Activated CD4-positive, alpha-beta T cell treated with anti-CD3 and anti-CD28 coated beads for 36 hours (primary cell): ENCODE measurements at regions not wholly inside any gene's neighbourhood (a gene's known extent, or its start where the extent isn't known, plus 50 kb on each side); places are given as distances from the start of the nearest gene placed in this dataset.

ENCODE experiments used
- ATAC-seq: fragments of 200-7000 bp; cut with Tn5 transposase; one replicate; pipeline ENCODE4 v1.10.0; 2021; ENCODE audit warnings: mild to moderate bottlenecking, moderate library complexity
- CTCF ChIA-PET: fragments of 350-600 bp; sonication (Branson Sonifier 250); formaldehyde crosslinking; loops from one replicate; lab custom pipeline; 2021; ENCODE audit warnings: antibody characterized with exemption; lab: Charles Lee
- POLR2A ChIA-PET: fragments of 350-600 bp; sonication (Branson Sonifier 250); formaldehyde crosslinking; loops from one replicate; lab custom pipeline; 2021; ENCODE audit warnings: antibody characterized with exemption, inconsistent platforms; lab: Charles Lee
- DNase-seq: peaks from one replicate; pipeline ENCODE4 v3.0.0-alpha.2; 2020
- H3K27ac Mint-ChIP-seq: one replicate; pipeline ENCODE4 v1.8.0; 2021; ENCODE audit warnings: mixed read lengths
- H3K27me3 Mint-ChIP-seq: one replicate; pipeline ENCODE4 v1.8.0; 2021; ENCODE audit warnings: mixed read lengths
- H3K36me3 Mint-ChIP-seq: one replicate; pipeline ENCODE4 v1.8.0; 2021; ENCODE audit warnings: low read depth, mixed read lengths
- H3K4me1 Mint-ChIP-seq: one replicate; pipeline ENCODE4 v1.8.0; 2021; ENCODE audit warnings: mixed read lengths
- H3K4me3 Mint-ChIP-seq: one replicate; pipeline ENCODE4 v1.8.0; 2021; ENCODE audit warnings: mild to moderate bottlenecking, moderate library complexity, mixed read lengths
- H3K9me3 Mint-ChIP-seq: one replicate; pipeline ENCODE4 v1.8.0; 2021; ENCODE audit warnings: low read depth, mixed read lengths
- intact Hi-C, 2 experiments: fragments of 100-400 bp; cut with DNase I in 1 of 2; cut with micrococcal nuclease in 1 of 2; formaldehyde crosslinking; loops; one replicate each; pipeline versions ENCODE4 v1.14.2 to v1.15.1; 2022 to 2024; cut with DNase I, micrococcal nuclease

DNA sequence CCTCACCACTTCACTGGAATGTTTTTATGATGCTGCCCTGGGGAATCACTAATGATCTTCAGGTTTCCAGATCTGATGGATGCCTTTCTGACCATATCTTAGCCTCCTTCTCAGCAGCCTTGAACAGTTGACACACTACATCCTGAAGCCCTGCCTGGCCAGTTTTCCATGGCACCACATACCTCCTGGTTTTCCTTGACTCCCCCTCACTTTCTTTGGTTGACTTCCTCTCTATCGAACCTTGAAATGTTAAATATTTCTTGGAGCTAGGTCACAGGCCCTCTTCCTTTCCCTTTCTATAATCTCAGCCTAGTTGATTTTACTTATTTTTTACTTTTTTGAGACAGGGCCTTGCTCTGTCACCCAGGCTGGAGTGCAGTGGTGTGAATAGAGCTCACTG is 108.8 kb upstream of the CDK1 start:
- ATAC-seq = no peak
- Mint-ChIP-seq H3K27me3 (no peaks in the 10 kb centered on the region), H3K4me3 (no peak overlapping the region), H3K4me1 (peaks cover 18% of the 10 kb centered on the region), H3K27ac (no peak overlapping the region), H3K36me3 (peaks cover 10% of the 10 kb centered on the region), H3K9me3 (peaks cover 8% of the 10 kb centered on the region)
- ChIA-PET POLR2A (no interaction called here), CTCF (interaction anchor here (0.6 to 1.5 kb wide), 3 partner anchors 15 to 21 kb away, joined by 3 read pairs; no protein-coding TSS in a partner anchor)
- intact Hi-C loops = loop anchor here (5.0 to 10.0 kb wide), 2 partner anchors 108 to 435 kb away; partner anchors contain the start of gene CDK1 (in 1 of the 2)
- no peak for DNase-seq

DNA sequence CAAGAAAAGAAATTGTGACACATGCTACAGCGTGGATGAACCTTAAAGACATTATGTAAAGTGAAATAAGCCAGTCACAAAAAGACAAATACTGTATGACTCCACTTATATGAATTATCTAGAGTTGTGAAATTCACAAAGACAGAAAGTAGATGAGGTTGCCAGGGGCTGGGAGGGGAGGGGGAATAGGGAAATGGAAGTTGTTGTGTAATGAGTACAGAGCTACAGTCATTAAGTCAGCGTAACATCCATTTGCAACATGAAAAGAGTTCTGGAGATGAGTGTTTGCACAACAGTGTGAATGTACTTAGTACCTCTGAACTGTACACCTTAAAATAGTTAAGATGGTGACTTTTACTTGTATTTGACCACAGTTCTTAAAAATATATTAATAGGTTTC is 112.1 kb upstream of the CDK1 start:
- Mint-ChIP-seq H3K4me1 (peaks cover 45% of the 10 kb centered on the region), H3K36me3 (peaks cover under 1% of the 10 kb centered on the region), H3K4me3 (no peak overlapping the region), H3K27ac (no peak overlapping the region), H3K27me3 (no peaks in the 10 kb centered on the region), H3K9me3 (no peaks in the 10 kb centered on the region)
- ATAC-seq (peak; percentile 87), DNase-seq (peak; percentile 59)
- ChIA-PET CTCF (no interaction called here), POLR2A (no interaction called here)
- intact Hi-C loops = loop anchor here (5.0 to 10.0 kb wide), 2 partner anchors 111 to 431 kb away; partner anchors contain the start of gene CDK1 (in 1 of the 2)

DNA sequence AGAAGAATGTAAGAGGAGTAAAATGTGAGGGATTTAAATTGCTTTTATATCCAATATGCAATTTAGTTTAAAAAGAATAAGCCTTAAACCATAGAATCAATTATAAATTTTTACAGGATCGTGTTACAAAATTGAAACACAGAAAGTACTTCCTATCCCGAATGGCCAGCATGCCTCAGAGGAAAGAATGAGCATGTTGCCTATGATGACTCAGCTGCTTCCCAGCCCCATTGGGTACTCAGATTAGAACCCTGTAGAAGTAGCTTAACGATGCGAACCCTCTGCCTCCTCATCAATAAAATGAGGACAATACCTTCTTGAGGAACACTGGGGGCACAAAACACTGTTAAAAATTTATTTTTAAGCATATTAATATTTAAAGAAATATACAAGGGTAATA is 113.4 kb upstream of the CDK1 start:
- CTCF ChIA-PET = interaction anchor here (0.9 kb wide), 1 partner anchor 49 kb away, joined by 4 read pairs; no protein-coding TSS in a partner anchor

DNA sequence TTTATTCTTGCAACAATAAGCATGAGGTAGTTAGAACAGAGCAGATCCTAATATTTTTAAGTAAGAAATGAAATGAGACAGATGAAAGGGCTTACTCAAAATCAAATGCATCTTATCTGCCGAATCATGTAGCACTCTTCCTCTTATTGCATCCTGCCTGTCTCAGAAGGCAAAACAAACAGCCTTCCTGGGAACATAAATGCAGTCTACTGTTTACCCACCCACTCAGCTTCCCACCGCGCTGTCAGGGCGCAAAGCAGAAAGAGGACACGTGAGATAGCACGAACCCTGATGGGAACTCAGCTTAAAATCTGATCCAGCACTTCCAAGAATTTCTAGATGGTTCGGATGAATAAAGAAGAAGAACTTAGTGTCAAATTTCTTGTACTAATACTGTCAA is 114.4 kb upstream of the CDK1 start:
- no peaks in the 10 kb centered on the region for H3K27me3 Mint-ChIP-seq
- H3K27ac Mint-ChIP-seq = no peak overlapping the region
- intact Hi-C loops = loop anchor here (2.0 to 10.0 kb wide), 5 partner anchors 67 to 429 kb away; partner anchors contain the start of gene CDK1 (in 1 of the 2)
- POLR2A ChIA-PET = no interaction called here
- ATAC-seq (no peak), DNase-seq (no peak)
- peaks cover 53% of the 10 kb centered on the region for H3K4me1 Mint-ChIP-seq
- no peaks in the 10 kb centered on the region for H3K9me3 Mint-ChIP-seq
- CTCF ChIA-PET = interaction anchor here (0.7 to 1.5 kb wide), 7 partner anchors 14 to 115 kb away, joined by 3 to 5 read pairs (median 4); no protein-coding TSS in a partner anchor
- H3K4me3 Mint-ChIP-seq = peak overlapping the region; percentile 41
- H3K36me3 Mint-ChIP-seq = no peaks in the 10 kb centered on the region

More for the DNA sequence above, 113.4 kb upstream of the CDK1 start:
- POLR2A ChIA-PET = no interaction called here
- Mint-ChIP-seq H3K4me1 (peaks cover 53% of the 10 kb centered on the region), H3K27me3 (no peaks in the 10 kb centered on the region), H3K27ac (no peak overlapping the region), H3K9me3 (no peaks in the 10 kb centered on the region), H3K4me3 (no peak overlapping the region), H3K36me3 (no peaks in the 10 kb centered on the region)
- no peak for DNase-seq
- no peak for ATAC-seq
- intact Hi-C loops = loop anchor here (2.0 to 10.0 kb wide), 4 partner anchors 68 to 430 kb away; partner anchors contain the start of gene CDK1 (in 2 of the 2)

DNA sequence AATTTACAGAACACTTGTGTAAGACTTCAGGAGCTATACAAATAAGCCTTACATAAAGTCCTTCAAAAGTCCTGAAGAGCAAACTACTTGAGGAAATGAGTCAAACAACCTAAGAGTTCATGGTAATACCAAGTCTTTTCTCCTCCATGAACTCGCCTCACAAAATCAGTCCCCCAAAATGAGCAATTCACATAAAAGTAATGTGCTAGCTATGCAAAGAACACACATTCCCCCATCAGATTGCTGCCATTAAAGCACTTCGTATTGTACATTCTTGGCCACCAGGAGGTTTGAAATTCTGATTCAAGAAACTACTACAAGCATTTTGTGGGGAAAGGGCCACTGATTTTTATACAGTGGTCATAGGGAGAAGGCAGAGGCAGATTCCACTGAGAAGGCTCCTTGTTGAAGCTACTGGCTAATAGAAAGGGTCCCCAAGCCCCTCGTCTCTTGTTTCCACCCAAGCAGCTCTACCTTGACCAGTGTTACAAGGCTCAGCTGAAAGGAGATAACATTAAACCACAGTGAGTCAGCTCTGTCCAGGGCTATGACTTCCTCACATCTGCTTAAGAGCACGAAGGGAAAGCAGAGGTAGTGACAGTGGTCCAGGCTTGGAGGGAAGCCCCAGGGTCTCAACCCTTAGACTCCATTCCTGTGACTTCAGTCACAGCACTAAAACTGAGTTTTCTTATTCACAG is 115.2 kb upstream of the CDK1 start:
- ATAC-seq (peak; percentile 49), DNase-seq (no peak)
- ChIA-PET POLR2A (no interaction called here), CTCF (interaction anchor here (0.6 to 1.5 kb wide), 7 partner anchors 10 to 1687 kb away, joined by 3 to 6 read pairs (median 4); no protein-coding TSS in a partner anchor)
- H3K36me3 Mint-ChIP-seq = no peaks in the 10 kb centered on the region
- H3K27ac Mint-ChIP-seq = peak overlapping the region; percentile 12
- H3K4me3 Mint-ChIP-seq = no peak overlapping the region
- intact Hi-C loops = loop anchor here (2.0 to 10.0 kb wide), 4 partner anchors 68 to 428 kb away; partner anchors contain the start of gene CDK1 (in 1 of the 2)
- peaks cover 2% of the 10 kb centered on the region for H3K9me3 Mint-ChIP-seq
- H3K27me3 Mint-ChIP-seq = no peaks in the 10 kb centered on the region
- peaks cover 48% of the 10 kb centered on the region for H3K4me1 Mint-ChIP-seq

DNA sequence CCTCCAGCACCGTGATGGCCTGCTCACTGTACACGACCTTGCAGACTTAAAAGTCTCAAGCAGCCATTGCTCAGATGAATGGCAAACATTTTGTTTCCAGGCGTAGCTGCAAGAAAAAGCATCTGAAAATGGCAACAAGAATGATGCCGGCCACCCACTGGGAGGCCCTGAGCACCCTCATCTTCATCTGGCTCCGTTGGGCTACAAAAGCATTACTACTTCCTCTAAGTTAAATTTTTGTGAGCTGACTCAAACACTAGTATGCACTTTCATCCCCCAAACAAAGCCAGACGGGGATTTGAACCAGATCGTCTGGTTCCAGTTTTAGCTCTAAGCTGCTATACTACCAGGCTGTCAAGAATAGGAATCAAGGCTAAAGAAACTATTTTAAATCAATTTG is 116.6 kb upstream of the CDK1 start:
- Mint-ChIP-seq H3K27ac (no peak overlapping the region), H3K9me3 (peaks cover 2% of the 10 kb centered on the region), H3K4me1 (peaks cover 51% of the 10 kb centered on the region), H3K4me3 (no peak overlapping the region), H3K36me3 (peaks cover 3% of the 10 kb centered on the region), H3K27me3 (no peaks in the 10 kb centered on the region)
- POLR2A ChIA-PET = interaction anchor here (0.7 kb wide), 1 partner anchor 167 kb away, joined by 3 read pairs; no protein-coding TSS in a partner anchor
- CTCF ChIA-PET = interaction anchor here (1.2 to 1.7 kb wide), 2 partner anchors 8 to 10 kb away, joined by 3 to 4 read pairs; no protein-coding TSS in a partner anchor
- no peak for DNase-seq
- intact Hi-C loops = loop anchor here (2.0 to 10.0 kb wide), 4 partner anchors 69 to 427 kb away; partner anchors contain the start of gene CDK1 (in 1 of the 2)
- no peak for ATAC-seq

DNA sequence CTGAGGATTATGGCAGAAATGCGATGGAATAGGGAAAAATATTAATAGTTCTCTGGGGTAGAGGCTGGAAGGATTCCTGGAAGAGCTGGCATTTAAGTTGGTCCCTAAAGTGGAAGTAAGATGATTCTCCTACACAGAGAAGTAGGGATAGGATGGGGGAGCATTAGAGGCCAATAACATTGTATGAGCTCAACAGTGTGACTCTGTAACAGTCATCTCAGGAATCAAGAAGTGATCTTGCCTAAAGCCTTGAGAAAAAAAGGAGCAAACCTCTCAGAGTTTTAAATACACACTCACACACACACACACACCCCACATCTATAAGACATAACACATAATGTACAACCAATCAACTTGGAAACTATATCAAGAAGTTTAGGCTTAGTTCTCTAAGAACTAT is 117.7 kb upstream of the CDK1 start:
- Mint-ChIP-seq H3K27me3 (no peaks in the 10 kb centered on the region), H3K27ac (peak overlapping the region; percentile 40), H3K4me1 (peaks cover 48% of the 10 kb centered on the region), H3K9me3 (peaks cover 2% of the 10 kb centered on the region), H3K4me3 (no peak overlapping the region), H3K36me3 (peaks cover 4% of the 10 kb centered on the region)
- CTCF ChIA-PET = interaction anchor here (1.0 to 1.6 kb wide), 2 partner anchors 14 to 70 kb away, joined by 4 to 5 read pairs; no protein-coding TSS in a partner anchor
- POLR2A ChIA-PET = interaction anchor here (0.5 kb wide), 1 partner anchor 12 kb away, joined by 4 read pairs; no protein-coding TSS in a partner anchor
- ATAC-seq (peak; percentile 43), DNase-seq (no peak)
- intact Hi-C loops = loop anchor here (5.0 to 10.0 kb wide), 3 partner anchors 107 to 426 kb away; partner anchors contain the start of gene CDK1 (in 1 of the 2)

DNA sequence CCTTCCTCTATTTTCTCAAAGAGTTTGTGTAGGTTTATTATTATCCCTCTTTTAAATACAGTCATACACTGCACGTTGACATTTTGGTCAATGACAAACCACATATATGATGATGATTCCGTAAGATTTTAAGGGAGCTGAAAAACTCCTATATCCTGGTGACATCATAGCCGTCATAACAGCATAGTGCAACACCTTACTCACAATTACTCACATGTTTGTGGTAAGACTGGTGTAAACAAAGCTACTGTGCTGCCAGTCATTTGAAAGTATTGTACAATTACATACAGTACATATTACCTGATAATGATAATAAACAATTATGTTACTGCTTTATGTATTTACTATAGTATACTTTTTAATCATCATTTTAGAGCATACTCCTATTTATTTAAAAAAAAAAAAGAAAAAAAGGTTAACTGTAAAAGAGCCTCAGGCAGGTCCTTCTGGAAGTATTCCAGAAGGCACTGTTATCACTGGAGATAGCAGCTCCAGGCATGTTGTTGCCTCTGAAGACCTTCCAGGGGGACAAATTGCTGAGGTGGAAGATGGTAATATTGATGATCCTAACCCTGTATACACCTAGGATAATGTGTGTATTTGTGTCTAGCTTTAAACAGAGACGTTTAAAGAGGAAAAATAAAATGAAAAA is 123.3 kb upstream of the CDK1 start:
- Mint-ChIP-seq H3K9me3 (peaks cover 5% of the 10 kb centered on the region), H3K4me1 (peaks cover 26% of the 10 kb centered on the region), H3K27me3 (no peaks in the 10 kb centered on the region), H3K27ac (no peak overlapping the region), H3K4me3 (no peak overlapping the region), H3K36me3 (peaks cover 7% of the 10 kb centered on the region)
- intact Hi-C loops = no loop called here
- ChIA-PET CTCF (interaction anchor here (0.6 to 1.3 kb wide), 8 partner anchors 8 to 540 kb away, joined by 3 read pairs; no protein-coding TSS in a partner anchor), POLR2A (no interaction called here)
- peak; percentile 68 for ATAC-seq
- DNase-seq = no peak

DNA sequence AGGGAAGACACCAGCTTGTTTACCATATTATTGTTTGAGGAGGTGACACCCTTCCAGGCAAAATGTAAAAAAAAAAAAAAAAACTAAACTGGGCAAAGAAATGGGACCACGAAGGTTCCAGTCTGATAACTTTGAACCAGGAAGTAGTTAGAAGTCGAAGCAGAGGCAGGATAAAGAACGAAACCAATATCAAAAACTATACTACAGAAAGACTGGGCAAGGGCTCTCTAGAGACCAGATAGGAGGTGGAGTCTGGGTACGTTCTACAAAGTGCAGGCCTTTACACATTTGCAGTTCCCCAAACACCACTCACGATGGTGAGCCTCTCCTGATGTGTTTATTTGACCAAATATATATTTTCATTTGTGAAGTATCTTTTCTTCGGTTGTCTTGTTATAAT is 125.7 kb upstream of the CDK1 start:
- peaks cover 3% of the 10 kb centered on the region for H3K9me3 Mint-ChIP-seq
- CTCF ChIA-PET = interaction anchor here (0.7 to 1.6 kb wide), 3 partner anchors 10 to 180 kb away, joined by 3 read pairs; no protein-coding TSS in a partner anchor
- no peak for DNase-seq
- intact Hi-C loops = no loop called here
- peaks cover 38% of the 10 kb centered on the region for H3K4me1 Mint-ChIP-seq
- no peak overlapping the region for H3K27ac Mint-ChIP-seq
- no peak for ATAC-seq
- no peak overlapping the region for H3K4me3 Mint-ChIP-seq
- POLR2A ChIA-PET = no interaction called here
- H3K36me3 Mint-ChIP-seq = peaks cover 7% of the 10 kb centered on the region
- H3K27me3 Mint-ChIP-seq = no peaks in the 10 kb centered on the region

DNA sequence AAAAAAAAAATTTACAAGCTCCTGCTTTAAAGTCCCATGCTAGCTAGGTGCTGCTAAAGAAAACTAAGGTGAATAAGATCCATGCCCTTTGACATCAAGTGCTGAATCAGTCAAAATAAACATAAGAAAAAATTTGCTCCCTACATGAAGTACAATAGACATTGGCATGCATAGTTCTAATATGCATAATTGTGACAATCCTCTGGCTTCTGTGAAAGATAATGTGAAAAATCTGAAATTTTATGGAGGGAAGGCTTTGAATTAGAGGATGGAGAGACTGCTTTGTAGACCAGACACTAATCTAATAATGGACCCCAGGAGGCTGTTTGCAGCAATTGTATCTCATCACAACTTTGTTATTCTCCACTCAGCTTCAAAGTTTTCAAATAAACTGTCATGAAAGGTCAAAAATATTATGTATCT is 127.9 kb upstream of the CDK1 start:
- Mint-ChIP-seq H3K36me3 (peaks cover 3% of the 10 kb centered on the region), H3K4me3 (no peak overlapping the region), H3K4me1 (peaks cover 29% of the 10 kb centered on the region), H3K27ac (peak overlapping the region; percentile 34), H3K9me3 (peaks cover 3% of the 10 kb centered on the region), H3K27me3 (no peaks in the 10 kb centered on the region)
- POLR2A ChIA-PET = interaction anchor here (0.9 kb wide), 1 partner anchor 120 kb away, joined by 3 read pairs; no protein-coding TSS in a partner anchor
- no peak for ATAC-seq
- no peak for DNase-seq
- CTCF ChIA-PET = interaction anchor here (0.6 to 6.9 kb wide), 23 partner anchors 8 to 608 kb away, joined by 3 to 91 read pairs (median 4); no protein-coding TSS in a partner anchor
- intact Hi-C loops = no loop called here
